ENCODE measurements at regions not wholly inside any gene's neighbourhood (a gene's known extent, or its start where the extent isn't known, plus 50 kb on each side); places are given as distances from the start of the nearest gene placed in this dataset.
"Not testable (repeated sequence)": the region's sequence is repeated elsewhere in the genome, so short reads cannot be mapped to it uniquely, and the experiment has no call there.

- DNase-seq = no peak
Observed at GRCh38 chr3:24687671-24688070, 193.0 kb upstream of the THRB start.

- DNase-seq = no peak
Observed at GRCh38 chr3:24688446-24689148, 193.9 kb upstream of the THRB start.

GRCh38 chr3:24689353-24689752, 194.7 kb upstream of the THRB start:
- no peak for DNase-seq

- no peak for DNase-seq
Observed at GRCh38 chr3:24690777-24691176, 196.1 kb upstream of the THRB start.

GRCh38 chr3:24699078-24699477, 204.4 kb upstream of the THRB start:
- not testable (repeated sequence) for DNase-seq

GRCh38 chr3:24704496-24704895, 209.8 kb upstream of the THRB start:
- DNase-seq = no peak

- no peak for DNase-seq
Observed at GRCh38 chr3:24707936-24708335, 213.3 kb upstream of the THRB start.

- no peak for DNase-seq
Observed at GRCh38 chr3:24709956-24710355, 215.3 kb upstream of the THRB start.

GRCh38 chr3:24713516-24713915, 218.9 kb upstream of the THRB start:
- no peak for DNase-seq

- no peak for DNase-seq
Observed at GRCh38 chr3:24714436-24714835, 219.8 kb upstream of the THRB start.

GRCh38 chr3:24715171-24715792, 220.6 kb upstream of the THRB start:
- DNase-seq = no peak

- DNase-seq = no peak
Observed at GRCh38 chr3:24722087-24722486, 227.4 kb upstream of the THRB start.

GRCh38 chr3:24725514-24726255, 231.0 kb upstream of the THRB start:
- no peak for DNase-seq

GRCh38 chr3:24726423-24726822, 231.8 kb upstream of the THRB start:
- no peak for DNase-seq

- DNase-seq = no peak
Observed at GRCh38 chr3:24730173-24730572, 235.5 kb upstream of the THRB start.

GRCh38 chr3:24734019-24734418, 239.4 kb upstream of the THRB start:
- no peak for DNase-seq

- peak; percentile 41 for DNase-seq
Observed at GRCh38 chr3:24736701-24737100, 242.1 kb upstream of the THRB start.

GRCh38 chr3:24740326-24740725, 245.7 kb upstream of the THRB start:
- no peak for DNase-seq

- no peak for DNase-seq
Observed at GRCh38 chr3:24741506-24741905, 246.9 kb upstream of the THRB start.

- DNase-seq = no peak
Observed at GRCh38 chr3:24748520-24748919, 253.9 kb upstream of the THRB start.

GRCh38 chr3:24751020-24751419, 256.4 kb upstream of the THRB start:
- no peak for DNase-seq

- no peak for DNase-seq
Observed at GRCh38 chr3:24756101-24756888, 261.6 kb upstream of the THRB start.

- no peak for DNase-seq
Observed at GRCh38 chr3:24763393-24763792, 268.7 kb upstream of the THRB start.

All from skin of body (tissue), 1 donor.